Lower leg skin (tissue), 3 donors: ENCODE measurements at regions not wholly inside any gene's neighbourhood (a gene's known extent, or its start where the extent isn't known, plus 50 kb on each side); places are given as distances from the start of the nearest gene placed in this dataset.

Experiments used
- CTCF ChIP-seq, 3 donors: fragments of 450-650 bp; IDR thresholded peaks; one replicate each; pipeline ENCODE4 v1.5.1; 2016; ENCODE audit warnings: antibody characterized with exemption in 3 of 3, mild to moderate bottlenecking in 3 of 3, moderate library complexity in 2 of 3
- POLR2A ChIP-seq, 2 donors: fragments of 450-650 bp; IDR thresholded peaks; one replicate each; pipeline ENCODE4 v1.6.1; 2016 to 2017; ENCODE audit warnings: antibody characterized with exemption in 2 of 2, mild to moderate bottlenecking in 1 of 2, moderate library complexity in 1 of 2

- no peak for TF ChIP-seq CTCF (IDR thresholded peaks at IDR 0.05)
- no peak for TF ChIP-seq POLR2A (IDR thresholded peaks at IDR 0.05)
These were observed 458.5 kb upstream of the KLF4 start for GRCh38 chr9:107948086-107948485.
